SH-SY5Y (cell line): ENCODE measurements at regions not wholly inside any gene's neighbourhood (a gene's known extent, or its start where the extent isn't known, plus 50 kb on each side); places are given as distances from the start of the nearest gene placed in this dataset.

Experiments
- GATA2 ChIP-seq: IDR thresholded peaks from 2 replicates; pipeline ENCODE4 v1.6.1; 2011; ENCODE audit warnings: mild to moderate bottlenecking, low read depth, low read length
- GATA3 ChIP-seq: IDR thresholded peaks from 2 replicates; pipeline ENCODE4 v1.6.1; 2011; ENCODE audit warnings: low read depth, mild to moderate bottlenecking, low read length, moderate library complexity

- TF ChIP-seq GATA3 (no peak), GATA2 (no peak)
Measured at GRCh38 chr10:78445308-78445707, 411.6 kb downstream of the RPS24 start.
